ENCODE measurements at regions not wholly inside any gene's neighbourhood (a gene's known extent, or its start where the extent isn't known, plus 50 kb on each side); places are given as distances from the start of the nearest gene placed in this dataset.

- H3K79me2 ChIP-seq (ENCODE audit: insufficient read depth, low read depth), result no peaks in the 10 kb centered on the region
- TF ChIP-seq CTCF (conservative IDR thresholded peaks at IDR 0.05; ENCODE audit: low read depth, low read length), result no peak
- H3K36me3 ChIP-seq (ENCODE audit: insufficient read depth), result no peaks in the 10 kb centered on the region
- no peak overlapping the region for H3K4me2 ChIP-seq
- no peak overlapping the region for H3K4me3 ChIP-seq (IDR thresholded peaks at IDR 0.05; ENCODE audit: insufficient read depth, low read depth, low read length)
- H3K27me3 ChIP-seq (ENCODE audit: insufficient read depth, low read depth), result no peaks in the 10 kb centered on the region
- no peak overlapping the region for H3K27ac ChIP-seq
- no peak overlapping the region for H2AFZ ChIP-seq (ENCODE audit: low read depth)
- H3K9ac ChIP-seq, result no peak overlapping the region
- no peaks in the 10 kb centered on the region for H4K20me1 ChIP-seq (ENCODE audit: insufficient read depth)
- H3K4me1 ChIP-seq (ENCODE audit: low read depth, poor library complexity, severe bottlenecking), result no peaks in the 10 kb centered on the region
Observed at GRCh38 chr4:56130606-56131155, 181.9 kb downstream of the CEP135 start.

- no peak overlapping the region for H3K4me2 ChIP-seq
- H2AFZ ChIP-seq (ENCODE audit: low read depth), result no peak overlapping the region
- no peak overlapping the region for H3K4me3 ChIP-seq (IDR thresholded peaks at IDR 0.05; ENCODE audit: insufficient read depth, low read depth, low read length)
- no peaks in the 10 kb centered on the region for H3K4me1 ChIP-seq (ENCODE audit: low read depth, poor library complexity, severe bottlenecking)
- no peak; the same call in 1 of the 2 replicates for TF ChIP-seq CTCF (conservative IDR thresholded peaks at IDR 0.05; ENCODE audit: low read depth, low read length)
- no peak overlapping the region for H3K27ac ChIP-seq
- H3K27me3 ChIP-seq (ENCODE audit: insufficient read depth, low read depth), result no peaks in the 10 kb centered on the region
- no peaks in the 10 kb centered on the region for H3K36me3 ChIP-seq (ENCODE audit: insufficient read depth)
- H3K79me2 ChIP-seq (ENCODE audit: insufficient read depth, low read depth), result no peaks in the 10 kb centered on the region
- H4K20me1 ChIP-seq (ENCODE audit: insufficient read depth), result no peaks in the 10 kb centered on the region
- no peak overlapping the region for H3K9ac ChIP-seq
Observed at GRCh38 chr4:56129431-56129861, 180.7 kb downstream of the CEP135 start.

- no peaks in the 10 kb centered on the region for H4K20me1 ChIP-seq (ENCODE audit: insufficient read depth)
- no peak overlapping the region for H3K27ac ChIP-seq
Observed at GRCh38 chr4:56128213-56128612, 179.5 kb downstream of the CEP135 start.

GRCh38 chr4:56127716-56128115 lies 179.0 kb downstream of the CEP135 start:
- Histone ChIP-seq H3K27me3 (ENCODE audit: insufficient read depth, low read depth) (no peaks in the 10 kb centered on the region), H3K36me3 (ENCODE audit: insufficient read depth) (no peaks in the 10 kb centered on the region), H3K79me2 (ENCODE audit: insufficient read depth, low read depth) (no peaks in the 10 kb centered on the region), H3K9ac (no peak overlapping the region), H3K4me2 (no peak overlapping the region), H4K20me1 (ENCODE audit: insufficient read depth) (no peaks in the 10 kb centered on the region), H2AFZ (ENCODE audit: low read depth) (no peak overlapping the region), H3K4me1 (ENCODE audit: low read depth, poor library complexity, severe bottlenecking) (no peaks in the 10 kb centered on the region), H3K4me3 (IDR thresholded peaks at IDR 0.05; ENCODE audit: insufficient read depth, low read depth, low read length) (no peak overlapping the region), H3K27ac (no peak overlapping the region)
- no peak for TF ChIP-seq CTCF (conservative IDR thresholded peaks at IDR 0.05; ENCODE audit: low read depth, low read length)

More at GRCh38 chr4:56128213-56128612, 179.5 kb downstream of the CEP135 start:
- H3K4me1 ChIP-seq (ENCODE audit: low read depth, poor library complexity, severe bottlenecking), result no peaks in the 10 kb centered on the region
- H3K4me3 ChIP-seq (IDR thresholded peaks at IDR 0.05; ENCODE audit: insufficient read depth, low read depth, low read length), result no peak overlapping the region
- no peaks in the 10 kb centered on the region for H3K36me3 ChIP-seq (ENCODE audit: insufficient read depth)
- H3K27me3 ChIP-seq (ENCODE audit: insufficient read depth, low read depth), result no peaks in the 10 kb centered on the region
- TF ChIP-seq CTCF (conservative IDR thresholded peaks at IDR 0.05; ENCODE audit: low read depth, low read length), result no peak
- H3K9ac ChIP-seq, result no peak overlapping the region
- H2AFZ ChIP-seq (ENCODE audit: low read depth), result no peak overlapping the region
- no peaks in the 10 kb centered on the region for H3K79me2 ChIP-seq (ENCODE audit: insufficient read depth, low read depth)
- H3K4me2 ChIP-seq, result no peak overlapping the region

Measured in KMS-11 (cell line).